ENCODE measurements at regions not wholly inside any gene's neighbourhood (a gene's known extent, or its start where the extent isn't known, plus 50 kb on each side); places are given as distances from the start of the nearest gene placed in this dataset.

- no peak for FAIRE-seq
Observed at GRCh38 chr17:79441356-79442160, 169.3 kb downstream of the RBFOX3 start.

- FAIRE-seq: no peak
Observed at GRCh38 chr17:79440251-79440650, 170.6 kb downstream of the RBFOX3 start.

- FAIRE-seq: no peak
Observed at GRCh38 chr17:79439493-79439892, 171.4 kb downstream of the RBFOX3 start.

GRCh38 chr17:79438546-79439334 lies 172.1 kb downstream of the RBFOX3 start:
- no peak for FAIRE-seq

- FAIRE-seq: no peak
Observed at GRCh38 chr17:79438058-79438457, 172.8 kb downstream of the RBFOX3 start.

GRCh38 chr17:79437081-79437480 lies 173.8 kb downstream of the RBFOX3 start:
- no peak for FAIRE-seq

- no peak for FAIRE-seq
Observed at GRCh38 chr17:79435962-79436361, 174.9 kb downstream of the RBFOX3 start.

GRCh38 chr17:79435296-79435695 lies 175.6 kb downstream of the RBFOX3 start:
- FAIRE-seq: no peak

- no peak for FAIRE-seq
Observed at GRCh38 chr17:79434215-79434614, 176.6 kb downstream of the RBFOX3 start.

GRCh38 chr17:79433379-79433778 lies 177.5 kb downstream of the RBFOX3 start:
- no peak for FAIRE-seq

GRCh38 chr17:79431175-79431574 lies 179.7 kb downstream of the RBFOX3 start:
- FAIRE-seq: no peak

- FAIRE-seq: no peak
Observed at GRCh38 chr17:79429864-79430494, 180.9 kb downstream of the RBFOX3 start.

- FAIRE-seq: no peak
Observed at GRCh38 chr17:79428988-79429387, 181.9 kb downstream of the RBFOX3 start.

GRCh38 chr17:79427621-79428539 lies 183.0 kb downstream of the RBFOX3 start:
- no peak for FAIRE-seq

- FAIRE-seq: no peak
Observed at GRCh38 chr17:79425686-79426085, 185.2 kb downstream of the RBFOX3 start.

GRCh38 chr17:79424471-79425185 lies 186.2 kb downstream of the RBFOX3 start:
- no peak for FAIRE-seq

- no peak for FAIRE-seq
Observed at GRCh38 chr17:79423811-79424465, 186.9 kb downstream of the RBFOX3 start.

GRCh38 chr17:79422236-79422635 lies 188.6 kb downstream of the RBFOX3 start:
- FAIRE-seq: no peak

GRCh38 chr17:79420318-79421243 lies 190.3 kb downstream of the RBFOX3 start:
- no peak for FAIRE-seq

GRCh38 chr17:79417476-79417988 lies 193.3 kb downstream of the RBFOX3 start:
- no peak for FAIRE-seq
